ENCODE measurements at regions not wholly inside any gene's neighbourhood (a gene's known extent, or its start where the extent isn't known, plus 50 kb on each side); places are given as distances from the start of the nearest gene placed in this dataset.

DNA sequence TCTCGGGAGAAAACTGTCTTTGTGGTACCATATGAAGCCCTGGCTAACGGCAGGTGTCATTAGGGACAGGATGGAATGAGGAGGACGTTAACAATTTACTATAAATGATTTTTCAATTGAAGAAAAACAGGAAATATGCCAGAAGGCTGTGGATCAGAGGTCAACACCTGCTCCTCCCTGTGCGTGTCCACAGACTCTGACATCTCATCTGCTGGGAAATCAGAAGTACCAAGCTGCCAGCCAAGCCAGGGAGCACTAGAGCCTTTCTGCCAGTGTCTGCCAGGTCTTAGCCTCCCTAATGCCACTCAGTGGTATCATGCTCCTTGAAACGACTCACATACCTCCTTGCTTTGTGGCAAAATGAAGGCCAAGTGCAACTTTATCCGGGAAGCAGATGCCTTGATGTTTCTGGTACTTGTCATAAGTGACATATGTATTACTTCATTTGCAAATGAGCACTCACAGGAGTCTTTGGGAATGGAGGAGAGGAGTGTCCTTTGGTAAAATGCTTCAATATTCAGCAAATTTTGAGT lies 541.1 kb downstream of the SATB2 start:
- TF ChIP-seq CTCF (IDR thresholded peaks at IDR 0.05 in 4 of 5, conservative IDR thresholded peaks at IDR 0.05 in 1 of 5): no peak
- no peak for TF ChIP-seq POLR2A (IDR thresholded peaks at IDR 0.05)

Data from gastrocnemius medialis (tissue), 4 donors.